ENCODE measurements at regions not wholly inside any gene's neighbourhood (a gene's known extent, or its start where the extent isn't known, plus 50 kb on each side); places are given as distances from the start of the nearest gene placed in this dataset.

DNA sequence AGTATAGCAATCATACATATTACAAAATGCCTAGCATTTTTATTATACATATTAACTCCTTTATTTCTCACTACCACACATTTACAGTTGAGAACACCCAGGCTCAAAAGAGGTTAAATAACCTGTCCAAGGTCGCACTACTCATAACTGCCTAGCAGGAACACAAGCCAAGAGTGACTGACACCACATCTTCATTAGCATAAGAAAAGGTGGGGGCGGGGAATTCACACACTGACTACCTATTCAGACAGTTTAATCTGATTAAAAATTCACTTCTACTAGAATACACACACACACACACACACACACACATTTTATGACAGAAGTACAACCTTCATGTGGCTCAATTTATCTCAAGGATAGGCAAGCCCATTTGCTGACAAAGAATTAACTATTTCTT is 77.8 kb upstream of the CACHD1 start:
- TF ChIP-seq, protein P1, sequence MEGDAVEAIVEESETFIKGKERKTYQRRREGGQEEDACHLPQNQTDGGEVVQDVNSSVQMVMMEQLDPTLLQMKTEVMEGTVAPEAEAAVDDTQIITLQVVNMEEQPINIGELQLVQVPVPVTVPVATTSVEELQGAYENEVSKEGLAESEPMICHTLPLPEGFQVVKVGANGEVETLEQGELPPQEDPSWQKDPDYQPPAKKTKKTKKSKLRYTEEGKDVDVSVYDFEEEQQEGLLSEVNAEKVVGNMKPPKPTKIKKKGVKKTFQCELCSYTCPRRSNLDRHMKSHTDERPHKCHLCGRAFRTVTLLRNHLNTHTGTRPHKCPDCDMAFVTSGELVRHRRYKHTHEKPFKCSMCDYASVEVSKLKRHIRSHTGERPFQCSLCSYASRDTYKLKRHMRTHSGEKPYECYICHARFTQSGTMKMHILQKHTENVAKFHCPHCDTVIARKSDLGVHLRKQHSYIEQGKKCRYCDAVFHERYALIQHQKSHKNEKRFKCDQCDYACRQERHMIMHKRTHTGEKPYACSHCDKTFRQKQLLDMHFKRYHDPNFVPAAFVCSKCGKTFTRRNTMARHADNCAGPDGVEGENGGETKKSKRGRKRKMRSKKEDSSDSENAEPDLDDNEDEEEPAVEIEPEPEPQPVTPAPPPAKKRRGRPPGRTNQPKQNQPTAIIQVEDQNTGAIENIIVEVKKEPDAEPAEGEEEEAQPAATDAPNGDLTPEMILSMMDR (conservative IDR thresholded peaks at IDR 0.05) = no peak
- no peak for TF ChIP-seq ZFX (IDR thresholded peaks at IDR 0.05)
